Esophagus muscularis mucosa (tissue), 4 donors: ENCODE measurements at regions not wholly inside any gene's neighbourhood (a gene's known extent, or its start where the extent isn't known, plus 50 kb on each side); places are given as distances from the start of the nearest gene placed in this dataset.
"Not testable (repeated sequence)": the region's sequence is repeated elsewhere in the genome, so short reads cannot be mapped to it uniquely, and the experiment has no call there.

Source experiments
- DNase-seq: peaks from one replicate; pipeline ENCODE4 v3.0.0-alpha.2; 2017; ENCODE audit errors: extremely low spot score
- H3K27ac ChIP-seq, 4 donors: fragments of 200-600 bp; sonication (generic); replicated peaks in 1 of 4; 1 replicate in 3 of 4; 2 replicates in 1 of 4; pipeline ENCODE4 v1.5.1; 2016 to 2019; ENCODE audit warnings: mild to moderate bottlenecking in 1 of 4
- H3K27me3 ChIP-seq, 4 donors: fragments of 200-600 bp; sonication (generic); one replicate each; pipeline versions ENCODE4 v1.5.1 to v1.6.0; 2016 to 2019
- H3K36me3 ChIP-seq, 4 donors: fragments of 200-600 bp; sonication (generic); one replicate each; pipeline ENCODE4 v1.5.1; 2016 to 2019
- H3K4me1 ChIP-seq, 4 donors: fragments of 200-600 bp; sonication (generic); one replicate each; pipeline ENCODE4 v1.5.1; 2016 to 2019
- H3K4me3 ChIP-seq, 4 donors: fragments of 200-600 bp; sonication (generic); 1 replicate in 2 of 4; 2 replicates in 2 of 4; pipeline ENCODE4 v1.5.1; 2016 to 2019; ENCODE audit warnings: mild to moderate bottlenecking in 4 of 4, moderate library complexity in 1 of 4
- H3K9me3 ChIP-seq, 4 donors: fragments of 200-600 bp; sonication (generic); 1 replicate in 3 of 4; 2 replicates in 1 of 4; pipeline ENCODE4 v1.5.1; 2016 to 2019
- CTCF ChIP-seq, 3 experiments: fragments of 200-600 bp in 2 of 3; fragments of 450-650 bp in 1 of 3; sonication (generic) in 2 of 3; IDR thresholded peaks; one replicate each; pipeline ENCODE4 v1.5.1; 2017 to 2019; ENCODE audit warnings: antibody characterized with exemption in 3 of 3, mild to moderate bottlenecking in 2 of 3, moderate library complexity in 1 of 3
- EP300 ChIP-seq: sonication (generic); formaldehyde crosslinking; IDR thresholded peaks from one replicate; pipeline ENCODE4 v1.6.1; 2017; ENCODE audit warnings: antibody characterized with exemption
- POLR2A ChIP-seq: fragments of 450-650 bp; IDR thresholded peaks from one replicate; pipeline ENCODE4 v1.6.1; 2017; ENCODE audit warnings: antibody characterized with exemption, moderate library complexity, mild to moderate bottlenecking, low read depth
- POLR2AphosphoS5 ChIP-seq, 2 donors: sonication (generic); formaldehyde crosslinking; IDR thresholded peaks; one replicate each; pipeline ENCODE4 v1.6.1; 2017; ENCODE audit warnings: antibody characterized with exemption in 2 of 2
- WGBS: methylation state at CpG from one replicate; pipeline ENCODE4 v1.1.5; 2018; 5-methylcytosine and 5-hydroxymethylcytosine counted together
- intact Hi-C: fragments of 100-400 bp; cut with DNase I; formaldehyde crosslinking; loops from one replicate; pipeline ENCODE4 v1.15.1; 2023

- DNase-seq, result no peak
- intact Hi-C loops, result no loop called here
- no peaks in the 10 kb centered on the region for H3K4me1 ChIP-seq
- H3K9me3 ChIP-seq, result peaks cover 0 to 6% (median 2%) of the 10 kb centered on the region in 4 donors
- H3K36me3 ChIP-seq, result no peaks in the 10 kb centered on the region
- WGBS, result 85% methylated on average over 10 of the region's 10 CpGs
- TF ChIP-seq CTCF (IDR thresholded peaks at IDR 0.05) (no peak), EP300 (no peak), POLR2AphosphoS5 (IDR thresholded peaks at IDR 0.05) (no peak), POLR2A (no peak)
- H3K4me3 ChIP-seq, result no peak overlapping the region
- peaks cover 0 to 34% (median 0%) of the 10 kb centered on the region in 4 donors for H3K27me3 ChIP-seq
- H3K27ac ChIP-seq, result no peak overlapping the region
Measured at GRCh38 chr22:47615051-47615450, 852.6 kb downstream of the TBC1D22A start.

- Histone ChIP-seq H3K27me3 (peaks cover 0 to 38% (median 0%) of the 10 kb centered on the region in 4 donors), H3K4me3 (no peak overlapping the region), H3K4me1 (no peaks in the 10 kb centered on the region), H3K9me3 (peaks cover 0 to 13% (median 6%) of the 10 kb centered on the region in 4 donors), H3K36me3 (no peaks in the 10 kb centered on the region), H3K27ac (no peak overlapping the region)
- TF ChIP-seq POLR2AphosphoS5 (IDR thresholded peaks at IDR 0.05), result no peak
- no peak for TF ChIP-seq EP300
- no peak for TF ChIP-seq POLR2A
- TF ChIP-seq CTCF (IDR thresholded peaks at IDR 0.05), result no peak
- WGBS, result 90% methylated on average over 13 of the region's 13 CpGs
- intact Hi-C loops, result no loop called here
- no peak for DNase-seq
Measured at GRCh38 chr22:47613606-47614350, 851.3 kb downstream of the TBC1D22A start.

- WGBS, result 71% methylated on average over 11 of the region's 11 CpGs
- intact Hi-C loops, DNase-seq, H3K4me3 ChIP-seq, H3K4me1 ChIP-seq, H3K27ac ChIP-seq, H3K36me3 ChIP-seq: not testable (repeated sequence)
- Histone ChIP-seq H3K9me3 (peaks cover 0 to 13% (median 6%) of the 10 kb centered on the region in 4 donors), H3K27me3 (peaks cover 0 to 38% (median 0%) of the 10 kb centered on the region in 4 donors)
Measured at GRCh38 chr22:47613181-47613580, 850.7 kb downstream of the TBC1D22A start.

GRCh38 chr22:47612311-47612910 lies 850.0 kb downstream of the TBC1D22A start:
- Histone ChIP-seq H3K27me3 (peaks cover 0 to 37% (median 0%) of the 10 kb centered on the region in 4 donors), H3K36me3 (no peaks in the 10 kb centered on the region), H3K4me3 (no peak overlapping the region), H3K4me1 (no peaks in the 10 kb centered on the region), H3K27ac (no peak overlapping the region), H3K9me3 (peaks cover 0 to 13% (median 6%) of the 10 kb centered on the region in 4 donors)
- TF ChIP-seq CTCF (IDR thresholded peaks at IDR 0.05) (no peak), POLR2A (no peak), EP300 (no peak), POLR2AphosphoS5 (IDR thresholded peaks at IDR 0.05) (no peak)
- 71% methylated on average over 13 of the region's 17 CpGs for WGBS
- DNase-seq, result no peak
- intact Hi-C loops, result no loop called here

GRCh38 chr22:47610764-47611163 lies 848.3 kb downstream of the TBC1D22A start:
- 93% methylated on average over 9 of the region's 9 CpGs for WGBS

More at GRCh38 chr22:47610764-47611163, 848.3 kb downstream of the TBC1D22A start:
- H3K27me3 ChIP-seq, result peaks cover 0 to 36% (median 0%) of the 10 kb centered on the region in 4 donors
- intact Hi-C loops, result no loop called here
- no peak overlapping the region for H3K27ac ChIP-seq
- no peak for DNase-seq
- H3K4me1 ChIP-seq, result no peaks in the 10 kb centered on the region
- no peaks in the 10 kb centered on the region for H3K36me3 ChIP-seq
- no peak for TF ChIP-seq CTCF (IDR thresholded peaks at IDR 0.05)
- no peak for TF ChIP-seq POLR2AphosphoS5 (IDR thresholded peaks at IDR 0.05)
- no peak for TF ChIP-seq POLR2A
- no peak for TF ChIP-seq EP300
- peaks cover 0 to 13% (median 6%) of the 10 kb centered on the region in 4 donors for H3K9me3 ChIP-seq
- no peak overlapping the region for H3K4me3 ChIP-seq
